Rectal smooth muscle tissue (tissue), 1 donor: ENCODE measurements at regions not wholly inside any gene's neighbourhood (a gene's known extent, or its start where the extent isn't known, plus 50 kb on each side); places are given as distances from the start of the nearest gene placed in this dataset.
A peak's percentile ranks its signal among the peaks of the same experiment; 100 is the strongest.

Experiments
- H3K27ac ChIP-seq: one replicate; pipeline ENCODE4 v1.7.0; 2013; ENCODE audit warnings: low read depth, low read length, inconsistent platforms
- H3K27me3 ChIP-seq: one replicate; pipeline ENCODE4 v1.7.0; 2013; ENCODE audit warnings: low read length; ENCODE audit not compliant: control insufficient read depth, insufficient read depth
- H3K36me3 ChIP-seq: one replicate; pipeline ENCODE4 v1.7.0; 2013; ENCODE audit warnings: low read length; ENCODE audit not compliant: control insufficient read depth, insufficient read depth
- H3K4me1 ChIP-seq: one replicate; pipeline ENCODE4 v1.7.0; 2013; ENCODE audit warnings: low read length; ENCODE audit not compliant: control insufficient read depth, insufficient read depth
- H3K4me3 ChIP-seq: one replicate; pipeline ENCODE4 v1.7.0; 2013; ENCODE audit warnings: low read length
- H3K9ac ChIP-seq: one replicate; pipeline ENCODE4 v1.7.0; 2013; ENCODE audit warnings: low read length

GRCh38 chr16:79754501-79754900 lies 154.0 kb upstream of the MAF start:
- Histone ChIP-seq H3K27ac (no peak overlapping the region), H3K9ac (no peak overlapping the region), H3K36me3 (no peaks in the 10 kb centered on the region), H3K27me3 (no peaks in the 10 kb centered on the region), H3K4me1 (peaks cover 13% of the 10 kb centered on the region), H3K4me3 (no peak overlapping the region)

- Histone ChIP-seq H3K27ac (peak overlapping the region; percentile 35), H3K36me3 (no peaks in the 10 kb centered on the region), H3K4me3 (no peak overlapping the region), H3K4me1 (peaks cover 13% of the 10 kb centered on the region), H3K9ac (no peak overlapping the region), H3K27me3 (no peaks in the 10 kb centered on the region)
Measured at GRCh38 chr16:79754081-79754480, 153.5 kb upstream of the MAF start.

DNA sequence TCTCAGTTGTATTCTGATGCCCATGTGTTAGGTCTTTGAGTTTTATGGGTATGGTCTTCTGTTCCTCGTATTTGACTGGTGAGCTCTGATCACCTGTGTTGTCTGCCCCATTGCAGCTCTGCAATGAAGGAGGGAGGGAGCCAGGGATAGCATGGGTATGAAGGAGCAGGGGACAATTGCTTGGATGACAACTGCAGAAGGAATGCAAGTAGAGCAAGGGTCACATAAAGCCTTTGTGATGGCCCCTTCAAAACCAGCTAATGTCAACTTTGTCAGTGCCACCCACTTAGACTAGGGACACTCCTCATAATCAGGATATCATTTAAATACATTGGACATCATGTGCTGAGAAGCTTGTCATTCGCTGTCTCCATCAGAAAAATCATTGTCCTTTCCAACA lies 152.7 kb upstream of the MAF start:
- Histone ChIP-seq H3K27me3 (no peaks in the 10 kb centered on the region), H3K4me3 (no peak overlapping the region), H3K9ac (no peak overlapping the region), H3K4me1 (peaks cover 13% of the 10 kb centered on the region), H3K27ac (peak overlapping the region; percentile 1), H3K36me3 (no peaks in the 10 kb centered on the region)

DNA sequence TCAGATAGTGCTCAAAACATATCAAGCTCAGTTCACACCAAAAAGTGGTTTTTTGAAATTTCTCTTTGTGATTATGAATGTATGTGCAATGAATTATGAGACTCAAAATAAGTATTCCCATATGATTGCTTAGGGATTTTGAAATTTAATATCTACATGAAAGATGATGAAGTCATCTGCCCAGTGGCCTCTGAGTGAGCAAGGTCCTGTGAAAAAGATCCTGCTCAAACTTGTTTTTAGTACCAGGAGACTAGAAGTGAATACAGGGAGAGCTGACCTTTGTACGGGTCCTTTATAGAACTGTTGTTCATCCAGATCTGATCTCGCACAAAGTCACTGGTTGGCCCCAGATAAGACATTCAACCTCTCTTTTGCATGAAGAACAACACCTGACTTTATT lies 151.9 kb upstream of the MAF start:
- Histone ChIP-seq H3K4me1 (peaks cover 13% of the 10 kb centered on the region), H3K4me3 (no peak overlapping the region), H3K27me3 (no peaks in the 10 kb centered on the region), H3K9ac (no peak overlapping the region), H3K36me3 (no peaks in the 10 kb centered on the region), H3K27ac (no peak overlapping the region)

GRCh38 chr16:79751471-79752184 lies 151.1 kb upstream of the MAF start:
- Histone ChIP-seq H3K4me1 (peaks cover 13% of the 10 kb centered on the region), H3K9ac (no peak overlapping the region), H3K36me3 (no peaks in the 10 kb centered on the region), H3K27me3 (no peaks in the 10 kb centered on the region), H3K4me3 (no peak overlapping the region), H3K27ac (peak overlapping the region; percentile 42)

- Histone ChIP-seq H3K27ac (no peak overlapping the region), H3K4me1 (peaks cover 13% of the 10 kb centered on the region), H3K36me3 (no peaks in the 10 kb centered on the region), H3K4me3 (no peak overlapping the region), H3K9ac (no peak overlapping the region), H3K27me3 (no peaks in the 10 kb centered on the region)
Measured at GRCh38 chr16:79750311-79750710, 149.8 kb upstream of the MAF start.

GRCh38 chr16:79748629-79749028 lies 148.1 kb upstream of the MAF start:
- no peaks in the 10 kb centered on the region for H3K27me3 ChIP-seq
- no peak overlapping the region for H3K27ac ChIP-seq
- peaks cover 5% of the 10 kb centered on the region for H3K4me1 ChIP-seq
- no peak overlapping the region for H3K4me3 ChIP-seq
- no peaks in the 10 kb centered on the region for H3K36me3 ChIP-seq
- H3K9ac ChIP-seq, result no peak overlapping the region

DNA sequence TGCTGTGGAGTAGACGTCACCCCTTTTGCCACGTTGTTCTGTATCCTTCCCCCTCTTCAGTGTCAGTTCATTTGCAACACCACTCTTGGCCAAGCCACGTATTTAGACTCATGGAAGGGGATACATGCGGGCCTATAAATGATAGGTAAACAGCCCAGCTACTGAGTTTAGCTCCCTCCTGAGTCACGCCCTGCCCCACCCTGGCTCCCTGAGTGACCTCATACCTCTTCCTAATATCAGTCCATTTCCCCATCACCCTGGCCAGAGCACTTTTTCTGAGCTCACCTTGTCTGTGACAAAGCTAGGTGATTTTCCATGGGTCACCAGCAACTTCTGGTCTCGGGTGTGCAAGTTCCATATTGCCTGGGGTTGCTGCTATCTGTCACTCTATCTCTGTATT lies 147.2 kb upstream of the MAF start:
- Histone ChIP-seq H3K4me1 (peaks cover 5% of the 10 kb centered on the region), H3K27me3 (no peaks in the 10 kb centered on the region), H3K9ac (no peak overlapping the region), H3K36me3 (no peaks in the 10 kb centered on the region), H3K4me3 (no peak overlapping the region), H3K27ac (no peak overlapping the region)

GRCh38 chr16:79740252-79740651 lies 139.7 kb upstream of the MAF start:
- H3K27me3 ChIP-seq, result no peaks in the 10 kb centered on the region
- no peak overlapping the region for H3K4me3 ChIP-seq
- no peaks in the 10 kb centered on the region for H3K4me1 ChIP-seq
- no peaks in the 10 kb centered on the region for H3K36me3 ChIP-seq
- no peak overlapping the region for H3K9ac ChIP-seq
- H3K27ac ChIP-seq, result no peak overlapping the region

GRCh38 chr16:79735271-79735670 lies 134.7 kb upstream of the MAF start:
- Histone ChIP-seq H3K4me3 (no peak overlapping the region), H3K9ac (no peak overlapping the region), H3K4me1 (no peaks in the 10 kb centered on the region), H3K36me3 (no peaks in the 10 kb centered on the region), H3K27ac (no peak overlapping the region), H3K27me3 (no peaks in the 10 kb centered on the region)

GRCh38 chr16:79734721-79735120 lies 134.2 kb upstream of the MAF start:
- Histone ChIP-seq H3K4me3 (no peak overlapping the region), H3K36me3 (no peaks in the 10 kb centered on the region), H3K9ac (no peak overlapping the region), H3K27me3 (no peaks in the 10 kb centered on the region), H3K4me1 (no peaks in the 10 kb centered on the region), H3K27ac (no peak overlapping the region)

- Histone ChIP-seq H3K27ac (no peak overlapping the region), H3K36me3 (no peaks in the 10 kb centered on the region), H3K4me1 (no peaks in the 10 kb centered on the region), H3K4me3 (no peak overlapping the region), H3K27me3 (no peaks in the 10 kb centered on the region), H3K9ac (no peak overlapping the region)
Measured at GRCh38 chr16:79728923-79729240, 128.3 kb upstream of the MAF start.

GRCh38 chr16:79728048-79728922 lies 127.7 kb upstream of the MAF start:
- Histone ChIP-seq H3K27ac (no peak overlapping the region), H3K4me1 (no peaks in the 10 kb centered on the region), H3K36me3 (no peaks in the 10 kb centered on the region), H3K9ac (no peak overlapping the region), H3K4me3 (no peak overlapping the region), H3K27me3 (no peaks in the 10 kb centered on the region)
